ENCODE measurements at regions not wholly inside any gene's neighbourhood (a gene's known extent, or its start where the extent isn't known, plus 50 kb on each side); places are given as distances from the start of the nearest gene placed in this dataset.
A peak's percentile ranks its signal among the peaks of the same experiment; 100 is the strongest.

DNA sequence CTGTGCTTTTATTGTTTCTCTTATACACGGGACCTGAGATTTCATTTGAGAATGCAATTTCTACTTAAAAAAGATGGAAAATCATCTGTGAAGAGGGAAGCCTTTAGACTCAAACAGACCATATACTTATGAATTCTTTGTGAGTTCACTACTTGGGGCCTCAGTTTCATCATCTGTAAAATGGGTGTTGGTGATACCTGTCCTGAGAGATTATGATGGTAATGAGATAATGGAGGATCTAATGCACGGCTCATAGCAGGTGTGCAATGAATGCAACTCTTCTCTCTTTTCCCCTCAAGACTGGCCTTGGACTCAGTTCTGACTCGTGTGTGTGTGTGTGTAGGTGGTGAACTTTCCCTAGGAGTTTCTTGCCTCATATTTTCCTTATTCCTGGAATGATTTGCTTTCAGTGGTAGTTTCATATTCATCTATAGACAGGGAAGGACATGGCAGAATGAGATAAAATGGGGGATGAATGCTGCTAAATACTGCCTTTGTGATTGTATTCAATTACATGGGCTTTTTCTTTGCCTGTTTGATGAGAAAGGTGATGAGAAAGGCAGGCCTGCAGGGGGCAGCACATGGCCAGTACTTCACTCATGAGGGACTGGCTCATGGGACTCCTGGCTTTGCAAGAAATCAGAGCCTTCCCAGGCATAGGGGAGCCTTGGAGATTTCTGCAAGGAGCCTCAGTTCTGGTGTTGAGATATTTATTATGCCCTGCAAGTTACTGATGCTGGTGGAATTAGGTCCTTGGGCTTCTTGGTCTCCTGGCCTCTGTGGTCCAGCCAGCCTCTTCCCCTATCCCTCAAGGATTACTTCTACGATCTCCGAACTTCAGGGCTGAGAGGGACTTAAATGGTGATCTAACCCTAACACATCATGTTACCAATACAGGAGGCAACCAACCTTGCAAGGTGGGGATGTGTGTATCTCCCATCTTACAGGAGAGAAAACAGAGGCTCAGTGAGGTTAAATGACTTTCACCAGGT is 70.7 kb downstream of the RPLP1 start:
- no peak overlapping the region for H2AFZ ChIP-seq
- TF ChIP-seq, protein P1, sequence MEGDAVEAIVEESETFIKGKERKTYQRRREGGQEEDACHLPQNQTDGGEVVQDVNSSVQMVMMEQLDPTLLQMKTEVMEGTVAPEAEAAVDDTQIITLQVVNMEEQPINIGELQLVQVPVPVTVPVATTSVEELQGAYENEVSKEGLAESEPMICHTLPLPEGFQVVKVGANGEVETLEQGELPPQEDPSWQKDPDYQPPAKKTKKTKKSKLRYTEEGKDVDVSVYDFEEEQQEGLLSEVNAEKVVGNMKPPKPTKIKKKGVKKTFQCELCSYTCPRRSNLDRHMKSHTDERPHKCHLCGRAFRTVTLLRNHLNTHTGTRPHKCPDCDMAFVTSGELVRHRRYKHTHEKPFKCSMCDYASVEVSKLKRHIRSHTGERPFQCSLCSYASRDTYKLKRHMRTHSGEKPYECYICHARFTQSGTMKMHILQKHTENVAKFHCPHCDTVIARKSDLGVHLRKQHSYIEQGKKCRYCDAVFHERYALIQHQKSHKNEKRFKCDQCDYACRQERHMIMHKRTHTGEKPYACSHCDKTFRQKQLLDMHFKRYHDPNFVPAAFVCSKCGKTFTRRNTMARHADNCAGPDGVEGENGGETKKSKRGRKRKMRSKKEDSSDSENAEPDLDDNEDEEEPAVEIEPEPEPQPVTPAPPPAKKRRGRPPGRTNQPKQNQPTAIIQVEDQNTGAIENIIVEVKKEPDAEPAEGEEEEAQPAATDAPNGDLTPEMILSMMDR (IDR thresholded peaks at IDR 0.05) = peak; percentile 17
- H3K4me2 ChIP-seq (ENCODE audit: low read length) = no peak overlapping the region
- no peak overlapping the region for H3K9ac ChIP-seq
- H3K79me2 ChIP-seq = no peaks in the 10 kb centered on the region
- no peak overlapping the region for H3K27ac ChIP-seq
- no peaks in the 10 kb centered on the region for H3K9me3 ChIP-seq (ENCODE audit: control insufficient read depth, low read length)
- no peaks in the 10 kb centered on the region for H3K36me3 ChIP-seq (ENCODE audit: control insufficient read depth, insufficient read depth, low read length)
- no peak overlapping the region for H3K4me3 ChIP-seq (ENCODE audit: low read depth, low read length)
- H3K4me1 ChIP-seq = no peaks in the 10 kb centered on the region
- H3K27me3 ChIP-seq (ENCODE audit: control insufficient read depth, insufficient read depth, low read length) = no peaks in the 10 kb centered on the region

DNA sequence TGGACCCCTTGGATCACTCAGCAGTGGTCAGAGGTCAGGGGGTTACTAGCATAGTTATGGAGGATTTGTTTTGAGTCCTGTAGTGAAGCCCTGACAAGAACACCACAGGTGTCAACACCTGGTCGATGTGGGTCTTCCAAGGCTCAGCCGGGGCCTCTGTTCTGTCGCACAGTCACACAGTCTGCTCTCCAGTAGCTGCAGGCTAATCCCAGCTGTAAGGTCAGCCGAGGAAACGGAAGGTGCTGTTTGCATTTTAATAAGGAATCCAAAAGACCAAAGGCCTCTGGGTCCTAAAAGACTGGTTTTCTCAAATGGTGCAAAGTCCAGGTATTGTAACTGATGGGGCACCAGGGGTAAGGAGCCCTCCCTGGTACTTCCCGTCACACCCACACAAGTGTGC is 71.7 kb downstream of the RPLP1 start:
- no peak overlapping the region for H3K4me2 ChIP-seq (ENCODE audit: low read length)
- H3K4me1 ChIP-seq = no peaks in the 10 kb centered on the region
- H3K9ac ChIP-seq = no peak overlapping the region
- no peak overlapping the region for H3K4me3 ChIP-seq (ENCODE audit: low read depth, low read length)
- H2AFZ ChIP-seq = no peak overlapping the region
- no peaks in the 10 kb centered on the region for H3K79me2 ChIP-seq
- TF ChIP-seq, protein P1 (IDR thresholded peaks at IDR 0.05) = no peak
- no peak overlapping the region for H3K27ac ChIP-seq
- H3K27me3 ChIP-seq (ENCODE audit: control insufficient read depth, insufficient read depth, low read length) = no peaks in the 10 kb centered on the region
- no peaks in the 10 kb centered on the region for H3K36me3 ChIP-seq (ENCODE audit: control insufficient read depth, insufficient read depth, low read length)
- no peaks in the 10 kb centered on the region for H3K9me3 ChIP-seq (ENCODE audit: control insufficient read depth, low read length)

DNA sequence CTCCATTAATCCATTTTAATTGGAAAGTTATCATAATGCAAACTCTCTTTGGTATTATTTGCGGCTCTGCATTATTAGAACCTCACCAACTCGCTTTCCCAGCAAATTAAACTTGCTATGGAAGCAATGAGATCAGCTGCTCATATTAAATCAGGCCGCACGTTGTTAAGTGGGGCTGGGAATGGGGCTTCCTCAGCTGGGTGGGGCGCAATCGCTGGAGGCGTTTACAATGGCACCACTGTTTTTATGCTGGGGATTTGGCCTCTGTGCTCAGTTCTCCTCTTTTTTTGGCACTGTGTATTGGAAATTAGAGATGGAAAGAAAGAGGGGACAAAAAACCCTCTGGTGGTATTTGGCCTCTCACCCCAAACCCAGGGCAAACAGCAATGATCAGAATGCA is 72.2 kb downstream of the RPLP1 start:
- H3K4me2 ChIP-seq (ENCODE audit: low read length) = no peak overlapping the region
- H3K4me1 ChIP-seq = no peaks in the 10 kb centered on the region
- no peak overlapping the region for H3K9ac ChIP-seq
- TF ChIP-seq, protein P1 (IDR thresholded peaks at IDR 0.05) = no peak
- no peak overlapping the region for H3K4me3 ChIP-seq (ENCODE audit: low read depth, low read length)
- no peaks in the 10 kb centered on the region for H3K9me3 ChIP-seq (ENCODE audit: control insufficient read depth, low read length)
- no peak overlapping the region for H2AFZ ChIP-seq
- no peaks in the 10 kb centered on the region for H3K36me3 ChIP-seq (ENCODE audit: control insufficient read depth, insufficient read depth, low read length)
- H3K79me2 ChIP-seq = no peaks in the 10 kb centered on the region
- H3K27ac ChIP-seq = no peak overlapping the region
- H3K27me3 ChIP-seq (ENCODE audit: control insufficient read depth, insufficient read depth, low read length) = no peaks in the 10 kb centered on the region

DNA sequence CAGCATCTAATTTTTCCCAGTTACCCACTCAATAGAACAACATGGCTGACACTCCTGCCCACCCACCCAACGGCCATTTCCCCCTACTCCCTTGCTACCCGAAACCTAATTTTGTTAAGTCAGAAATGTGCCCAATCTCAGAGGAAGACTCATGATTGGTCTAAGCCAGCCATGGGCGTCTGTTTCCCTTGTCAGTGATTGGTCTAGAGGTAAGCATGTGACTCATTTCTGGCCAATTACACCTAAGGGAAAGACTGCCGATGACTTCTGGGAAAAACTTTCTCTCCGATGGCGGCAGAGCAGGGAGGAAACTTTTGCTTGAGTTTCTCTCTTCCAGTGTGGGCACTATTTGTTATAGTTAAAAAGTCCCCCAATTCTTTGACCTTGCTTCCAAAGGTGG is 72.9 kb downstream of the RPLP1 start:
- Histone ChIP-seq H3K79me2 (no peaks in the 10 kb centered on the region), H3K36me3 (ENCODE audit: control insufficient read depth, insufficient read depth, low read length) (no peaks in the 10 kb centered on the region), H3K4me3 (ENCODE audit: low read depth, low read length) (no peak overlapping the region), H3K4me2 (ENCODE audit: low read length) (no peak overlapping the region), H3K27ac (no peak overlapping the region), H2AFZ (no peak overlapping the region), H3K9me3 (ENCODE audit: control insufficient read depth, low read length) (no peaks in the 10 kb centered on the region), H3K27me3 (ENCODE audit: control insufficient read depth, insufficient read depth, low read length) (no peaks in the 10 kb centered on the region), H3K9ac (no peak overlapping the region), H3K4me1 (no peaks in the 10 kb centered on the region)
- TF ChIP-seq, protein P1 (IDR thresholded peaks at IDR 0.05) = no peak
